HEK293T (cell line): ENCODE measurements at regions not wholly inside any gene's neighbourhood (a gene's known extent, or its start where the extent isn't known, plus 50 kb on each side); places are given as distances from the start of the nearest gene placed in this dataset.

Experiments
- BHLHE40 ChIP-seq: fragments of 450-650 bp; IDR thresholded peaks from 2 replicates; pipeline ENCODE4 v1.6.1; 2016; ENCODE audit warnings: mild to moderate bottlenecking, moderate library complexity, borderline replicate concordance
- ELF4 ChIP-seq: fragments of 450-650 bp; IDR thresholded peaks from 2 replicates; pipeline ENCODE4 v1.6.1; 2017; ENCODE audit warnings: antibody characterized with exemption
- FOXA1 ChIP-seq: fragments of 450-650 bp; IDR thresholded peaks from 2 replicates; pipeline ENCODE4 v1.6.1; 2016; ENCODE audit warnings: mild to moderate bottlenecking
- FOXK2 ChIP-seq: fragments of 450-650 bp; IDR thresholded peaks from 2 replicates; pipeline ENCODE4 v1.6.1; 2016; ENCODE audit warnings: mild to moderate bottlenecking
- FOXM1 ChIP-seq: fragments of 450-650 bp; IDR thresholded peaks from 2 replicates; pipeline ENCODE4 v1.6.1; 2017; ENCODE audit warnings: mild to moderate bottlenecking, borderline replicate concordance
- HDGF ChIP-seq: fragments of 450-650 bp; IDR thresholded peaks from 2 replicates; pipeline ENCODE4 v1.6.1; 2017; ENCODE audit warnings: antibody characterized with exemption, borderline replicate concordance
- L3MBTL2 ChIP-seq: fragments of 450-650 bp; conservative IDR thresholded peaks from 2 replicates; pipeline ENCODE4 v1.6.1; 2016; ENCODE audit warnings: mild to moderate bottlenecking
- SP1 ChIP-seq: fragments of 450-650 bp; IDR thresholded peaks from 2 replicates; pipeline ENCODE4 v1.6.1; 2017
- SUZ12 ChIP-seq: fragments of 450-650 bp; IDR thresholded peaks from 2 replicates; pipeline ENCODE4 v1.6.1; 2016; ENCODE audit warnings: mild to moderate bottlenecking
- TARDBP ChIP-seq: fragments of 450-650 bp; IDR thresholded peaks from 2 replicates; pipeline ENCODE4 v1.6.1; 2016
- ZNF384 ChIP-seq: fragments of 450-650 bp; IDR thresholded peaks from 2 replicates; pipeline ENCODE4 v1.6.1; 2016
- TF ChIP-seq, protein P1 (sequence below): fragments of 450-650 bp; IDR thresholded peaks from 2 replicates; pipeline ENCODE4 v1.6.1; 2016

DNA sequence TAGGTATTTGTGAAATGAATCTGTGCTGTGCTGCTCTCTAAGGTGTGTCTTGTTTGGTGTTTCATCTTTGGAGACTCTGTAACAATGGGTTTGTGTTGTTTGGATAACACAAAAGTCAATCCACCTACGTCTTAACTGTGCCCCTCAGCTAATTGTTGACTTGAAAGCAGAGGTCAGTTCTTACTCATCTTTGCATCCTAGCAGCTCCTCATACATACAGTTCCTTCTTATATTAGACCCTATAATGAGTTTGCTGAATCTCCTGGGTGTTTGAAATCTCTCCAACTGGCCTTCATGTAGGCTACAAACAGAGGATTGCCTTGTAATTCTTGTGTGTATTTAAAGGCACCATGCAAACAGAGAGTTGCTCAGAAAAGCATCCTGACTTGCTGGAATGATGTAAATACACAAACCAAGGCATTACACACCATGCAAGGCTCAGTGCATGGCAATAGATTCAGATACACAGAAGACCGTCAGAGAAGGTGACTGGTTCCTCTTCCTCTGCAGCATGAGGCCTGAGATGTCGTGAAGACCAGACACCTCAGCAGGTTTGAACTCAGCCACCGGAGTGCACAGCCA is 220.0 kb upstream of the JADE1 start:
- TF ChIP-seq FOXA1 (no peak), HDGF (no peak), SP1 (no peak), TARDBP (no peak), ELF4 (no peak), BHLHE40 (no peak), L3MBTL2 (no peak), ZNF384 (no peak), SUZ12 (no peak), FOXM1 (no peak), FOXK2 (no peak)
- TF ChIP-seq, protein P1, sequence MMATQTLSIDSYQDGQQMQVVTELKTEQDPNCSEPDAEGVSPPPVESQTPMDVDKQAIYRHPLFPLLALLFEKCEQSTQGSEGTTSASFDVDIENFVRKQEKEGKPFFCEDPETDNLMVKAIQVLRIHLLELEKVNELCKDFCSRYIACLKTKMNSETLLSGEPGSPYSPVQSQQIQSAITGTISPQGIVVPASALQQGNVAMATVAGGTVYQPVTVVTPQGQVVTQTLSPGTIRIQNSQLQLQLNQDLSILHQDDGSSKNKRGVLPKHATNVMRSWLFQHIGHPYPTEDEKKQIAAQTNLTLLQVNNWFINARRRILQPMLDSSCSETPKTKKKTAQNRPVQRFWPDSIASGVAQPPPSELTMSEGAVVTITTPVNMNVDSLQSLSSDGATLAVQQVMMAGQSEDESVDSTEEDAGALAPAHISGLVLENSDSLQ: no peak
